ENCODE measurements at regions not wholly inside any gene's neighbourhood (a gene's known extent, or its start where the extent isn't known, plus 50 kb on each side); places are given as distances from the start of the nearest gene placed in this dataset.

DNA sequence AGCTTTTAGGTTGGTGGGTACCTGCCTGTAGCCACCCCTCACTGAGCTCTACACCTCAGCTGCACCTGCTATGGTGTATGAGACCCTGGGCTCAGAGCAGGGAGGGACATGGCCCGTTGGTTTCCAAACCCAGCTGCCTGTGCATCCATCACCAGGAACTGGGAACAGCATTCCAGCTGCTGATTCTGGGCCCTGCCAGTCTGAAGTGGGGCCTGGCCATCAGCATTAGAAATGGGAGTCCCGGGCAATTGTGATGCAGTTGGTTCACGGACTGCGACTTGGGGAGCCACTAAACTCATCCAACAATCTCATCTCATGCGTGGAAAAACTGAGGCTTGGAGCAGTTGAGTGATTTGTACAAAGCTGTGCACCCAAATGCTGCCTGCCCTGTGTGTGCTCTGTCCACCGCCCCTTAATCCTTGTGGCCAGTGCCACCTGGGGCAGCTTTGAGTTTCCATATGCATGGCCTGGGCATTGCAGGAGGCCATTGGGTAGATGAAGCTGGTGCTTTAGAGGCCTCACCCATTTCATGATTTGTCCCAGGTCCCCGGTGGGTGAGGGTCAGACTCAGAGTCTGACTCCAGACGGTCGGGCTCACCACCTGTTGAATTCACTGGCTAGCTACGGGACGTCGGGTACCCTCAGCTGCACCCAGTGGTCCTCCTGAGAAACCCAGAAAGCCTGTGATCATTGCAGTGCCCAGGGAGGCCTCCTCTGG is 109.0 kb upstream of the SHH start:
- no peak for TF ChIP-seq RAD21 (IDR thresholded peaks at IDR 0.05; ENCODE audit: low read depth)
- TF ChIP-seq MAX (IDR thresholded peaks at IDR 0.05), result no peak
- TF ChIP-seq EGR1 (IDR thresholded peaks at IDR 0.05), result no peak
- no peak for TF ChIP-seq NFIC (IDR thresholded peaks at IDR 0.05)
- TF ChIP-seq, protein P1, sequence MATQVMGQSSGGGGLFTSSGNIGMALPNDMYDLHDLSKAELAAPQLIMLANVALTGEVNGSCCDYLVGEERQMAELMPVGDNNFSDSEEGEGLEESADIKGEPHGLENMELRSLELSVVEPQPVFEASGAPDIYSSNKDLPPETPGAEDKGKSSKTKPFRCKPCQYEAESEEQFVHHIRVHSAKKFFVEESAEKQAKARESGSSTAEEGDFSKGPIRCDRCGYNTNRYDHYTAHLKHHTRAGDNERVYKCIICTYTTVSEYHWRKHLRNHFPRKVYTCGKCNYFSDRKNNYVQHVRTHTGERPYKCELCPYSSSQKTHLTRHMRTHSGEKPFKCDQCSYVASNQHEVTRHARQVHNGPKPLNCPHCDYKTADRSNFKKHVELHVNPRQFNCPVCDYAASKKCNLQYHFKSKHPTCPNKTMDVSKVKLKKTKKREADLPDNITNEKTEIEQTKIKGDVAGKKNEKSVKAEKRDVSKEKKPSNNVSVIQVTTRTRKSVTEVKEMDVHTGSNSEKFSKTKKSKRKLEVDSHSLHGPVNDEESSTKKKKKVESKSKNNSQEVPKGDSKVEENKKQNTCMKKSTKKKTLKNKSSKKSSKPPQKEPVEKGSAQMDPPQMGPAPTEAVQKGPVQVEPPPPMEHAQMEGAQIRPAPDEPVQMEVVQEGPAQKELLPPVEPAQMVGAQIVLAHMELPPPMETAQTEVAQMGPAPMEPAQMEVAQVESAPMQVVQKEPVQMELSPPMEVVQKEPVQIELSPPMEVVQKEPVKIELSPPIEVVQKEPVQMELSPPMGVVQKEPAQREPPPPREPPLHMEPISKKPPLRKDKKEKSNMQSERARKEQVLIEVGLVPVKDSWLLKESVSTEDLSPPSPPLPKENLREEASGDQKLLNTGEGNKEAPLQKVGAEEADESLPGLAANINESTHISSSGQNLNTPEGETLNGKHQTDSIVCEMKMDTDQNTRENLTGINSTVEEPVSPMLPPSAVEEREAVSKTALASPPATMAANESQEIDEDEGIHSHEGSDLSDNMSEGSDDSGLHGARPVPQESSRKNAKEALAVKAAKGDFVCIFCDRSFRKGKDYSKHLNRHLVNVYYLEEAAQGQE (IDR thresholded peaks at IDR 0.05; ENCODE audit: low read depth), result no peak

DNA sequence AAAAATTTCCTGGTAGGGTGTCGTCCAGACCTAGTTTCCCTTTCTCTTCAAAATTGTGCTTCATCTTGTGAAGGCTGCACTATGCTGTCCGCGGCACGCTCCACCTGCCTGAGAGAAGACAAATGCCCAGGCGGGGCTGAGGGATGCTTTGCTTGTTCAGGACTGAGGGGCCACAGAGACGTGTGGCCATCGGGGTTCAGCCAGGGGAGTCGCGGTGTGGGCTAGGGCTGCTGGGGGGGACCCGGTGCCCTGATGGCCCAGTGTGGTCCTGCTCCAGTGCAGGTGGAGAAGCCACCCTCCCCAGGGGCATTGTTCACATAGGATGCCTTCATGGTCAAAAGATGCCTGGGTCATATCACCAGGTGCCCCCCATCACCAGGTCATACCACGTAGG is 107.8 kb upstream of the SHH start:
- TF ChIP-seq CEBPB (IDR thresholded peaks at IDR 0.05), result no peak
- TF ChIP-seq TEAD4 (IDR thresholded peaks at IDR 0.05), result no peak
- TF ChIP-seq TCF12 (IDR thresholded peaks at IDR 0.05; ENCODE audit: low read depth), result no peak
- TF ChIP-seq RAD21 (IDR thresholded peaks at IDR 0.05; ENCODE audit: low read depth), result no peak
- no peak for TF ChIP-seq FOXM1 (IDR thresholded peaks at IDR 0.05; ENCODE audit: borderline replicate concordance, low read depth)

GRCh38 chr7:155919391-155920067 is 107.3 kb upstream of the SHH start:
- TF ChIP-seq EGR1 (IDR thresholded peaks at IDR 0.05) (no peak), CREB1 (IDR thresholded peaks at IDR 0.05; ENCODE audit: low read depth) (no peak), ZBTB7A (IDR thresholded peaks at IDR 0.05; ENCODE audit: low read depth) (no peak), TEAD4 (IDR thresholded peaks at IDR 0.05) (no peak), EP300 (IDR thresholded peaks at IDR 0.05; ENCODE audit: borderline replicate concordance) (no peak), NFIC (IDR thresholded peaks at IDR 0.05) (no peak), TCF12 (IDR thresholded peaks at IDR 0.05; ENCODE audit: low read depth) (no peak), MAX (IDR thresholded peaks at IDR 0.05) (no peak), CEBPB (IDR thresholded peaks at IDR 0.05) (no peak), YY1 (IDR thresholded peaks at IDR 0.05; ENCODE audit: low read depth) (no peak), USF1 (IDR thresholded peaks at IDR 0.05) (no peak), RAD21 (IDR thresholded peaks at IDR 0.05; ENCODE audit: low read depth) (no peak), FOXM1 (IDR thresholded peaks at IDR 0.05; ENCODE audit: borderline replicate concordance, low read depth) (no peak), TAF1 (IDR thresholded peaks at IDR 0.05; ENCODE audit: low read depth) (no peak)
- TF ChIP-seq, protein P1 (IDR thresholded peaks at IDR 0.05; ENCODE audit: low read depth), result no peak

DNA sequence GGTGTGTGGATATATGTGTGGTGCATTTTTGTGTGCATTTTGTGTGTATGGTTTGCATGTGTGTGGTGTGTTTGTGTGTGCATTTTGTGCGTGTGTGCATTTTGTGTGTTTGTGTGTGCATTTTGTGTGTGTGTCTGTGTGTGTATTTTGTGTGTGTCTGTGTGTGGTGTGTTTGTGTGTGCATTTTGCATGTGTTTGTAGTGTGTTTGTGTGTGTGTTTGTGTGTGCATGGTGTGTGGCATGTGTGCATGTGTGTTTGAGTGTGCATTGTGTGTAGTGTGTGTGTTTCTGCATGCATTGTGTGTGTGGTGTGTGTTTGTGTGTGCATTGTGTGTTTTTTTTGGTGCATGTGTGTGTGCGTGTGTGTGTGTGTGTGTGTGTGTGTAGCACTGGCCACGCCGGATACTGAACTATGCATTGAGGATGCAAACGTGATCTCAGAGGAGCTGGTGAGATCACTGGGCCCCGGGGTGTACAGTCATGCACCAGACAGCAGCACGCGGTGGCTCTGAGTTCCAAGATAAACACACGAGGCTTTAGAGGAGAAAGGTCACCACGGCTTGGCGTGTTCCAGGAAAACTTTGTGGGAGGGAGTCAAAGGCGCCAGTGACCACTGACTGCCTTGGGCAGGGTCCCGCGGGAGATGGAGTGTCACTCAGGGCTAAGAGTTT is 106.6 kb upstream of the SHH start:
- TF ChIP-seq TAF1 (IDR thresholded peaks at IDR 0.05; ENCODE audit: low read depth) (no peak), USF1 (IDR thresholded peaks at IDR 0.05) (no peak), YY1 (IDR thresholded peaks at IDR 0.05; ENCODE audit: low read depth) (no peak), NFIC (IDR thresholded peaks at IDR 0.05) (no peak), TEAD4 (IDR thresholded peaks at IDR 0.05) (no peak), EP300 (IDR thresholded peaks at IDR 0.05; ENCODE audit: borderline replicate concordance) (no peak), TCF12 (IDR thresholded peaks at IDR 0.05; ENCODE audit: low read depth) (no peak), CEBPB (IDR thresholded peaks at IDR 0.05) (no peak), FOXM1 (IDR thresholded peaks at IDR 0.05; ENCODE audit: borderline replicate concordance, low read depth) (no peak), CREB1 (IDR thresholded peaks at IDR 0.05; ENCODE audit: low read depth) (no peak), MAX (IDR thresholded peaks at IDR 0.05) (no peak)
- TF ChIP-seq, protein P1 (IDR thresholded peaks at IDR 0.05; ENCODE audit: low read depth), result no peak

Measured in Ishikawa (cell line).